ENCODE measurements at regions not wholly inside any gene's neighbourhood (a gene's known extent, or its start where the extent isn't known, plus 50 kb on each side); places are given as distances from the start of the nearest gene placed in this dataset.

- Histone ChIP-seq H3K9ac (ENCODE audit: insufficient read depth in 1 of 2, low read depth in 2 of 2, low read length in 2 of 2) (no peak overlapping the region), H3K27me3 (ENCODE audit: control insufficient read depth in 2 of 2, insufficient read depth in 2 of 2, low read length in 2 of 2) (peaks cover 0 to 8% of the 10 kb centered on the region in 2 experiments; a peak in 1 of 5 replicates), H3K36me3 (ENCODE audit: control insufficient read depth, insufficient read depth, low read length) (no peaks in the 10 kb centered on the region), H2AFZ (ENCODE audit: low read depth, low read length) (no peak overlapping the region), H3K4me2 (ENCODE audit: insufficient read depth, low read length) (no peak overlapping the region), H3K4me1 (replicated peaks in 1 of 2; ENCODE audit: control insufficient read depth in 2 of 2, insufficient read depth in 2 of 2, low read length in 2 of 2) (no peaks in the 10 kb centered on the region), H3K27ac (ENCODE audit: extremely low read depth, low read depth, low read length) (no peak overlapping the region), H3K4me3 (no peak overlapping the region), H3K9me1 (ENCODE audit: control insufficient read depth, insufficient read depth, low read length) (no peaks in the 10 kb centered on the region), H4K20me1 (replicated peaks; ENCODE audit: control insufficient read depth, insufficient read depth, low read length) (no peaks in the 10 kb centered on the region), H3K9me3 (replicated peaks; ENCODE audit: control insufficient read depth, insufficient read depth, low read depth, low read length) (no peaks in the 10 kb centered on the region), H3K79me2 (ENCODE audit: control insufficient read depth, insufficient read depth, low read length) (no peaks in the 10 kb centered on the region)
- ATAC-seq = no peak
- TF ChIP-seq ETV5 (CRISPR knock-in tag; IDR thresholded peaks at IDR 0.05; ENCODE audit: low read depth) (no peak), MCM2 (IDR thresholded peaks at IDR 0.05; ENCODE audit: low read depth) (no peak), ZNF212 (CRISPR knock-in tag; IDR thresholded peaks at IDR 0.05) (no peak), HNRNPK (IDR thresholded peaks at IDR 0.05; ENCODE audit: low read depth, low read length, poor library complexity, severe bottlenecking) (no peak), ZNF668 (CRISPR knock-in tag; IDR thresholded peaks at IDR 0.05) (no peak), MCM7 (IDR thresholded peaks at IDR 0.05) (no peak), PHF21A (IDR thresholded peaks at IDR 0.05; ENCODE audit: borderline replicate concordance, low read depth) (no peak), KLF13 (tag; IDR thresholded peaks at IDR 0.05; ENCODE audit: borderline replicate concordance, low read depth) (no peak), RREB1 (CRISPR knock-in tag; IDR thresholded peaks at IDR 0.05) (no peak)
- intact Hi-C loops (cut with micrococcal nuclease) = no loop called here
- in situ Hi-C loops (cut with MboI) = no loop called here
- ChIA-PET CTCF (ENCODE audit: low intra/inter-chr PET ratio) (no interaction called here), POLR2A (interaction anchor here (1.0 kb wide), 1 partner anchor 10 kb away, joined by 3 read pairs; no protein-coding TSS in a partner anchor)
- FAIRE-seq = no peak
- 0% methylated on average over 4 of the region's 4 CpGs for WGBS (ENCODE audit: insufficient coverage, low coverage, missing lambda C conversion rate)
- no TSS peak for BruUV-seq (replicated peaks)
- DNase-seq (ENCODE audit: extremely low read depth in 1 of 4, low spot score in 3 of 4) = no peak
These were observed 216.1 kb downstream of the ABCC12 start for GRCh38 chr16:47939680-47940079.
